Epithelial cell of esophagus (primary cell): ENCODE measurements at regions not wholly inside any gene's neighbourhood (a gene's known extent, or its start where the extent isn't known, plus 50 kb on each side); places are given as distances from the start of the nearest gene placed in this dataset.
A peak's percentile ranks its signal among the peaks of the same experiment; 100 is the strongest.

Experiments used
- DNase-seq: peaks from one replicate; pipeline ENCODE4 v3.0.0; 2010; ENCODE audit warnings: low read depth
- H3K4me3 ChIP-seq: 2 replicates; pipeline ENCODE4 v1.5.1; 2011; ENCODE audit warnings: mild to moderate bottlenecking, low read length, control low read depth
- TF ChIP-seq, protein P1 (sequence below): IDR thresholded peaks from 2 replicates; pipeline ENCODE4 v1.5.1; 2011; ENCODE audit warnings: low read depth, mild to moderate bottlenecking, low read length, control low read depth, inconsistent platforms; ENCODE audit not compliant: insufficient read depth; ENCODE audit errors: missing control alignments

DNA sequence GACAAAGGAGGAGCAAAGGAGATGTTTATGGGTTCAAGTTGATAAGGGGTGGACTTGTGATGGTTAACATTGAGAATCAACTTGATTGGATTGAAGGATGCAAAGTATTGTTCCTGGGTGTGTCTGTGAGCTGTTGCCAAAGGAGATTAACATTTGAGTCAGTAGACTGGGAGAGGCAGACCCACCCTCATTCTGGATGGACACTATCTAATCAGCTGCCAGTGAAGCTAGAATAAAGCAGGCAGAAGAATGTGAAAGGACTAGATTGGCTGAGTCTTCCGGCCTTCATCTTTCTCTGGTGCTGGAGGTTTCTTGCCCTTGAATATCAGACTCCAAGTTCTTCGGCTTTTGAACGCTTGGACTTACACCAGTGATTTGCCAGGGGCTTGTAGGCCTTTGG lies 98.7 kb upstream of the DAB1 start:
- H3K4me3 ChIP-seq = no peak overlapping the region
- peak; percentile 2 for DNase-seq
- TF ChIP-seq, protein P1, sequence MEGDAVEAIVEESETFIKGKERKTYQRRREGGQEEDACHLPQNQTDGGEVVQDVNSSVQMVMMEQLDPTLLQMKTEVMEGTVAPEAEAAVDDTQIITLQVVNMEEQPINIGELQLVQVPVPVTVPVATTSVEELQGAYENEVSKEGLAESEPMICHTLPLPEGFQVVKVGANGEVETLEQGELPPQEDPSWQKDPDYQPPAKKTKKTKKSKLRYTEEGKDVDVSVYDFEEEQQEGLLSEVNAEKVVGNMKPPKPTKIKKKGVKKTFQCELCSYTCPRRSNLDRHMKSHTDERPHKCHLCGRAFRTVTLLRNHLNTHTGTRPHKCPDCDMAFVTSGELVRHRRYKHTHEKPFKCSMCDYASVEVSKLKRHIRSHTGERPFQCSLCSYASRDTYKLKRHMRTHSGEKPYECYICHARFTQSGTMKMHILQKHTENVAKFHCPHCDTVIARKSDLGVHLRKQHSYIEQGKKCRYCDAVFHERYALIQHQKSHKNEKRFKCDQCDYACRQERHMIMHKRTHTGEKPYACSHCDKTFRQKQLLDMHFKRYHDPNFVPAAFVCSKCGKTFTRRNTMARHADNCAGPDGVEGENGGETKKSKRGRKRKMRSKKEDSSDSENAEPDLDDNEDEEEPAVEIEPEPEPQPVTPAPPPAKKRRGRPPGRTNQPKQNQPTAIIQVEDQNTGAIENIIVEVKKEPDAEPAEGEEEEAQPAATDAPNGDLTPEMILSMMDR = no peak

DNA sequence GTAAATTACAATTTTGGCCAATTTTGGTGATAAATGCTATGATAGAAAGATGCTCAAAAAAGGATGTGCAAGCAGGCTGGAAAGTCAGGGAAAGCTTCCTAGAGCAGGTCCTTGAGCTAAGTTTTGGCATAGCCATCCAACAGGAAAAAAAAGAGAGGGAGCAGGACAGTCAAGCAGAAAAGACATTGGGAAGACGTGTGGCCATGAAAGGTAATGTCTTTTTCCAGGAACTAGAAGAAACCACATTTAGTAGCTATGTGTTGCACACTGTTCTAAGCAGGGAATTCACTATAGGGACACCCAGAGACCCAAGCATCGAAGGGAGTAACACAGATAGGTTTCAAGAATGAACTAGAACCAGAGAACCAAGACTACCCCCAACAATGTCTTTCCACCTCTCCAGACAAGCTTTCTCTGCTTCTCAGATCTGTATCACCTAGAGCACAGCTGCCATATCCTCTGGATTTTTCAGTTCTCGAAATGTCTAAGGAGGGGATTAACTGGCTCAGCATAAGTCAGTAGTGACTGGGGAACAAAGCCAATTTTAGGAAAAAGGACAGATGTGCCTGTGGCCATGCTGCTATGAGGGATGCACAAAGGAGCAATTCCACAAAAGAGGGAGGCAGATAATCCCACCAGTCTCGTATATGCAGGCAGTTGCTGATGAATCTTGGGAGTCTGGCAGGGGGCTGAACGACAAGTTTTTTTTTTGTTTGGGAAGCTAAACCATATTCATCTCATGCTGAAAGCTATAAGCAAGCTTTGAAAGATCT lies 97.1 kb upstream of the DAB1 start:
- H3K4me3 ChIP-seq = no peak overlapping the region
- TF ChIP-seq, protein P1 = no peak
- DNase-seq = no peak

DNA sequence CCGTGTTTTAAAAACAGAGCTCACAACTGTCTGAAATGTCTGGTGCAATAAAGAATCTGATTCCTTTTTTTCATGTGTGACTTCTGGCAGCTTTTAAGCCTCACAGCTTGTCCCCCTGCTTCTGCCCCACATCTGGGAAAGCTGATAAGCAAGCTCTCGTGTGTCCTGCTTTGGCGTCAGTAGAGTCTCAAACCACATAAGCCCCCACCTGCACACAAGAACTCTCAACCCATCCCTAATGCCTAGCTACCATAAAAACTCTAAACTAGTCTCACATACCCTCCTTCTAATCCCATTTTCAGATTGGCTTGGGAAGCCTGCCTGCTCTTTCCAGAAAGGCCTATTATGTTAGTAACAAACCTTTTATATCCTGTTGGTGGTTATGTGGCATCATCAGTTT lies 94.6 kb upstream of the DAB1 start:
- no peak overlapping the region for H3K4me3 ChIP-seq
- TF ChIP-seq, protein P1 = no peak
- no peak for DNase-seq

DNA sequence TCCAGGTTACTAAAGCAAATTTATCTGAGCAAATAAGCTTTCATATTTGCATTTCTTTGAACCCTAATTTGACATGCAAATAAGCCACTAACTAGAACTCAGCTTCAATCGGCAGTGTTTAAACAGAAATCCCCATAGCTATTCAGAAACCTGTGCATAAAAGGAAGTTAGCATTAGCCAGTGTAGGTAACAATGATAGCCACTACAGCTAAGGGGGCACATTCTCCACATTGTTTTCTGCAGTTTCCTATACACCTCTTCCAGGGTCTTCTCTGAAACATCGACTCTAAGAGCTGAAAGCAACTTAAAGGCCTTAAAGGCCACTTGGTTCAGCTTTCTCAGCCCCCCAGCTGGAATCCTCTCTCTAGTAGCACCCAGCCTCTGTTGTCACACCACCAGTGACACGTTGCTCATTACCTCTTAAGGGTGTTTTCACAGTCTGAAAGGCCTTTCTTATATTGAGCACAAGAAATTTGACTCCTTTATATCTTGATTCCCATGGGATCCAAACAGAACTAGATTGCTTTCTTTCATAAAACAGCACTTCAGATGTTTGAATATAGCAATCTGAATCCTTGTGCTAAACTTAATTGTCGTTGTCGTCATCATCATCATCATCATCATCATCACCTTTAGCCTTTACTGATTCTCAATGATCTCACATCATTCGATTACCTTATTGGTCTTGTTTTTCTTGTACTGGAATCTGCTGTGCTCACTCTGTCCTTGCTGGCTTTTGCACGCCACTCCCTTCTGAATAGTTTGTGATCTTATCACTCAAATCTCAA lies 93.9 kb upstream of the DAB1 start:
- TF ChIP-seq, protein P1 = no peak
- no peak for DNase-seq
- H3K4me3 ChIP-seq = no peak overlapping the region

DNA sequence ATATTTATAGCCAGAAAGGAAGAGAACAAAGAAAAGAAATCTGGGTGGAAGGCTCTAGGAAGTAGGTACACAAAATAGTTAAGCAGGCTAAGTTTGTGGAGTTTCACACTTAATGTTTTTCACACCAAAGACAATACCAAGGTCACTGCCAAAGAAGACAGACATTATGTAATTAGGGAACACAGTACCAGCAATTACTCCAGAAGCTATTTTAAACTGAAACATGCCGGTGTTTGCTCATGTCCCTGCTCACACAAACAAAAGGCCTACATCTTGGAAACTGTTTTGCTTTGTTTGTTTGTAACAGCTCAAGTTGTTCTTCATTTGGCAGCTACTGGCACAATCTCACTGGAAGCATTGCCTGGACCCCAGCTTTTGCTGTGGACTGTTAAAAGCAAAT lies 88.5 kb upstream of the DAB1 start:
- DNase-seq = no peak
- H3K4me3 ChIP-seq = no peak overlapping the region
- TF ChIP-seq, protein P1 = no peak

DNA sequence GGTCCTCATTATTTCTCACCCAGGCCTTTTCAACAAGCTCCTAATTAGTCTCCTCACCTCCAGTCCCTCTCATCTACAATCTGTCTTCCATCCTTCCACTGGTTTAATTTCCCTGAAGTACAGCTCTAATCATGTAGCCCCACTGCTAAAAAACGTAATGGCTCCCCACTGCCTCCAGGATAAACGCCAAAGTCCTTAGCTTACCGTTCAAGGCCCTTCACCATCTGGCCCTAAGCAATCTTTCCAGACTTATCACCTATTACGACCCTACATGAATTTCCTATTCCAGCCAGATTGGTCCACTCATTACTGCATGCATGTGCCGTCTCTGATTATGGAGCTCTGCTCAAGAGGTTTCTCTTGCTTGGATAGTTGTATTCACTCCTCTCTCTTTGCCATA lies 83.1 kb upstream of the DAB1 start:
- no peak for DNase-seq
- H3K4me3 ChIP-seq = no peak overlapping the region
- TF ChIP-seq, protein P1 = no peak
